Occipital lobe (tissue), 1 donor: ENCODE measurements at regions not wholly inside any gene's neighbourhood (a gene's known extent, or its start where the extent isn't known, plus 50 kb on each side); places are given as distances from the start of the nearest gene placed in this dataset.

Source experiments
- DNase-seq: peaks from one replicate; lab custom pipeline; 2025; lab: John Stamatoyannopoulos, UW

GRCh38 chr9:82495884-82496777, 507.6 kb downstream of the SPATA31D1 start:
- DNase-seq: no peak

GRCh38 chr9:82498541-82499317, 510.2 kb downstream of the SPATA31D1 start:
- no peak for DNase-seq

DNA sequence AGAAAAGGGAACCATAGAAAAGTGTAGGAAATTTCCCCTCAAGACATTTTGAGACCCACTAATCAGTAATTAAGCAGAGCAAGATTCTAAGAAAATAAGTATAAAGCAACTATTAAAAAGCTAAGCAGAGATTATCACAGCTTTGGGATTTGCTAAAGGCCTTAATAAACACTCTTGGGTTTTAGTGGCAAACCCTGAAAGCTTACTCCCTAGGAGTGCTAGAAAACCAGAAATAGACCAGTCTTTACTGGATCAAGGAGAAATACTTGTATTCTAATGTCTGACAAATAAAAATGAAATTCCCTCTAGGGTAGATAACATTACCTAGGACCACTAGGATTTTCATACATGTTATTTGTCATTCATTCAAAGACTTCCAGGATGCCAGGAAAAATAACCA, 510.8 kb downstream of the SPATA31D1 start:
- no peak for DNase-seq

GRCh38 chr9:82504620-82505019, 516.0 kb downstream of the SPATA31D1 start:
- no peak for DNase-seq

DNA sequence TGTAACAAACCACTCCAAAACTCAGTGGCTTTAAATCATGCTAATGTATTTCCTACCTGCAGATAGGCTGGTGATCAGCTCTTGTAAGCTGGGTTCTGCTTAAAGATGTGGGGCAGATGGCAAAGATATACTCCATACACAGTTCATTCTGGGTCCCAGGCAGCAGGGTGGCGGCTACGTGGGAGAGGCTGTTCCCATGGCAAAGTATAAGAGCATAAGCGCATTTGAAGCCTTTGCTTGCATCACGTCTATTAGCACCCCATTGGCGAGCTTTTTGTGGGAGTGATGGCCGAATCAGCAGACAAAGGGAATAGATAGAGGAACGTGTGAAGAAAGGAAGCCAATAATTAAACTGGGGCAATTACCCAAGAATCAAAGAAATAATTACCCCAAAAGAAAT, 523.1 kb downstream of the SPATA31D1 start:
- DNase-seq: no peak

DNA sequence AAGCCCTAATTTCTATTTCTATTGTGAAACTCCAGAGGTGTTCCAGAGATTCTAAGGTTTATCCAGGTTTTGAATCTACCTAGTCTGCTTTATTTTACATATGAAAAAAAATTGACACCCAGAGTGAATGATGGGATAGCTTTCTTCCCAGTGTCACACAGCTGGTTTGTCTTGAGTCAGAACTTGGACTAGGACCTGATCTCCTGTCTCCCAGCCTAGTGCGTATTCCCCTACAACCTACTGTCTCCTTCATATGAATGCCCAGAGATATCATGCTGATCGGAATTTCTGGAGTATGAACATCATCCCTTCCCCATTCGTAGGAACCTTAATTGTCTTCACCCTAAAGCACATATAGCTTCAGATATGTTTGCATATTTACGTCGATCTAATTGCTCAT, 524.2 kb downstream of the SPATA31D1 start:
- no peak for DNase-seq

DNA sequence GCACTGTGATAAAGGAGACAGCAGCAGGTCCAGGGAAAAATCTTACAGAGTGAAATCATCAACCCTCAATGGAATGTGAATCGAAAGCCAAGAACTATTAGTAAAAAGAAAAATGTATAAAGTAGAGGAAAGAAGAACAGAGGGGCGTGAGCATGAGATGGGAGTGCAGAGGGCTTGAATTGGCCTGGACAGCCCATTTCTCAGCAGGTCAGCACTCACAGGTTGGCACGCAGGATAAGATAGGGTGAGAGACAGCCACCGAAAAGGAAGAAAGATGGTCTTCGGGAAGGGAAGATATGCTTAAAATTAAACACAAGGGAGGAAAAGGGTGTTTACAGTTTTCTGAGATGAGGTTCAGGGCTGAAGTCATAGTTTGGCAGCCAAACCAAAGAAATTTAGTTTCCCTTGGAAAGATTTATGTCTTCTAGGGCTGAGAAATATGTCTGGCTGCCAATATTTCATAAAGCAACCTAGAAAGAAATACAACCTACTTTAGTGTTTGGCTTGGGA, 524.7 kb downstream of the SPATA31D1 start:
- no peak for DNase-seq

- no peak for DNase-seq
Measured at GRCh38 chr9:82513976-82514735, 525.6 kb downstream of the SPATA31D1 start.

DNA sequence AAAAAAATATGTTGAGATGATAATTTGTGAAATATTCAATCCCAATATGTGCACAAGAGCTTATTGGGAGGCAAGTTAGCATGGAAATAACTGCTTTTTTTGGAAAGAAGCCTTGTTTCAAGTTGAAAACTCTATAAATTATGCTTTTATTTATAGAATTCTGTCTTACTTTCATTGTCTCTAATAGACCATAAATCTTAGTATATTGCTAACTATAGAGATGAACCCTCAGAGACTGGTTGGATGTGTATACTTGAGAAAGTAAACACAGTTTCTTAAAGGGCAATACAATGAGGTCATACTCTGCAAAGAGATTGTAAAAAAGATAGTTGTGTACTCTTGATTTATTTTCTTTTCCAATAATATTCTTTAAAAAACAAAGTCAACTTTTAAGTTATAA, 530.3 kb downstream of the SPATA31D1 start:
- DNase-seq: no peak

DNA sequence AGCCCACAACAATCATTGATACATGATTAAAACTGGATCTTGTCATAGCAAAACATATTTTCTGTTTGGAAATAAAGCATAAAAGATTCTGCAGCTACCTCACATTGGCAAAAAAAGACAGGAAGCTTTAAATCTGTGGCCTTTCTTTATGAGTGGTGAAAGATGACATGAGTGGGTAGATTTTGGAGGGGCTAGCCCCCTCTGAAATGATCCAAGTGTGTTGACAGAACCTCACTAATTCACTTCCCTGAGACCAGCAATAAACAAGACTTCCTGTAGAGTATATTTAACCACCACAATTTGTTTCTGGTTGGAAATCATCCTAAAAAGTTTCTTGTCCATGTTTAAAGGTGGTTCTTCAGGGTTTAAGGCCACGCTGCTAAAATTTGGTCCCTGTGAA, 530.8 kb downstream of the SPATA31D1 start:
- DNase-seq: no peak

GRCh38 chr9:82524407-82524806, 535.8 kb downstream of the SPATA31D1 start:
- no peak for DNase-seq

GRCh38 chr9:82526577-82526976, 536.4 kb downstream of the RASEF start:
- DNase-seq: peak; percentile 7

DNA sequence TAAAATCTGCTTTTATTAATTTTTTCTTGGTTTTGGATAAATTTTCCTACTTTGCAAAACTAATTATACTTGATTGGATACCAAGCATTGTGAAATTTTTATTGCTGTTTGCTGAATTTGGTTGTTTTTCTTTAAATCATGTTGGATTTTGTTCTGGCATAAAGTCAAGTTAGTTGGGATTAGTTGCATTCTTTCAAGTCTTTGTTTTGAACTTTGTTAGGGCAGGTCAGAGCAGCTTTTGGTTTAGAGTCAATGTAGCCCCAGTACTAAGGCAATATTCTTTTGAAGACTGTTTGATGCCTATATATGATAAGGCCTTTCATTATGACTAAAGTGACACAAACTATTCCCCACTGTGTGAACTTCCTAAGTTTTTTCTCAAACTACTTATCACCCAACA, 531.1 kb downstream of the RASEF start:
- DNase-seq: no peak

GRCh38 chr9:82532504-82533180, 530.3 kb downstream of the RASEF start:
- DNase-seq: no peak

GRCh38 chr9:82535432-82535998, 527.4 kb downstream of the RASEF start:
- no peak for DNase-seq

DNA sequence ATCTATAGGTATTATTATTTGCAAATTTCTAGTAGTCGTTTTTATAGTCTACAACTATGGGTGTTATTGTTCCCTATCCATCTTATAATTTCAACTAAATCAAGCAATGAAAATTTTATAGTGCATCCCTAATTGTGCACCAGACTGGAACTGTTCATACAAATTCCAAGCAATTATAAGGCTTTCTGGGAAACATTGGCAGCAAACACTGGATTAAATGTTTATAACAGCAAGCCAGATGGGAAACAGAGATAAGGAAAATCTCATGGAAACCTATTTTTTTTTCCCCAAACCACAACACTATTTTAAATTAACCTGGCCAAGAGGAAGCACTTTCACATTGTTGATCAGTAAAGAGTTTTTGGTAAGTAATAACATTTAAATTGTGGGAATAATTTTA, 524.3 kb downstream of the RASEF start:
- no peak for DNase-seq

DNA sequence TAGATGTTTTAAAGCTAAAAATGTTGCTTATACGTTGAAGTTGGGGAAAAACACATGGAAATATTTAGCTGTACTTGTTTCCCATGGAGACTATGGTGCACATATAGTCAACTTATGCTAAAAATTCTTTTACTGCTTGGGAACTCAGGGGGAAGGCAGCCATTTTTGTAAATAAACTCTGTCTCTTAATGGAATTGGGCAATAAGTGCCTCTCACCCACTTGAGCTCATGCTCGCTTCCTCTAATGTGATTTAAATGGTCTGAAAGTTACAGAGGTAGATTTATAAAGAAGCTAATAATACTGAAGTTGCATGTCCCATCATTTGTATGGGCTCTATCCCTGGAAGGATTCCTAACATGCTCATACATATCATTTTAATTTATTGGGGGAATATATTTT, 523.8 kb downstream of the RASEF start:
- no peak for DNase-seq

DNA sequence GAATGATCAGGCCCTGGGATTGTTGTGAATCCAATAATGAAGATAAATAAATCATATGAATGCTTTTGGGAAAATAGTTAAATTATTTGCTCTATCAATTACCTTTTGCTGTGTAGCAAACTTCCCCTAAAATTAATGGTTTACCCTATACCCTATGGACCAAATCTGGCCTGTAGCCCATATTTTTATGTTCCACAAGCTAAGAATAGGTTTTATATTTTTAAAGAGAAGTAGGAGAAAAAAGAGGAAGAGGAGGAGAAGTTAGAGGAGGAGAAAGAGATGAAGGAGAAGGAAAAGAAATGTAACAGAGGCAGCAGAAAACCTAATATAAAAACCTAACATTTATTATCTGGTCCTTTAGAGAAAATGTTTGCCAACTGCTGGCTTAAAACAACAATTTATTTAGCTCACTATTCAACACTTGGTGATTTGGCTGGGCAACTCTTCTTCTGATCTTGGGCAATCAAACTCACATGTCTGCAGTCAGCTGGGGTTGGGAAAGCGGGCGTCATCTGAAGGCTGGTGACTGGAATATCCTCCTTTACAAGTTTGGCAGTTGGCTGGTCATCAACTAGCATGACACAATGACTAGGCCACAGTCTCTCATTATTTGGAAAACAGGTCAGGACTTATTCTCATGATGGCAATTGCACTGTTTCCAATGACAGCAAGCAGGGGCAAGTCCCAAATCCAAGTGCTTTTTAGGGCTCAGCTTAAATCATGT, 522.9 kb downstream of the RASEF start:
- DNase-seq: no peak

- no peak for DNase-seq
Measured at GRCh38 chr9:82543726-82544125, 519.2 kb downstream of the RASEF start.

DNA sequence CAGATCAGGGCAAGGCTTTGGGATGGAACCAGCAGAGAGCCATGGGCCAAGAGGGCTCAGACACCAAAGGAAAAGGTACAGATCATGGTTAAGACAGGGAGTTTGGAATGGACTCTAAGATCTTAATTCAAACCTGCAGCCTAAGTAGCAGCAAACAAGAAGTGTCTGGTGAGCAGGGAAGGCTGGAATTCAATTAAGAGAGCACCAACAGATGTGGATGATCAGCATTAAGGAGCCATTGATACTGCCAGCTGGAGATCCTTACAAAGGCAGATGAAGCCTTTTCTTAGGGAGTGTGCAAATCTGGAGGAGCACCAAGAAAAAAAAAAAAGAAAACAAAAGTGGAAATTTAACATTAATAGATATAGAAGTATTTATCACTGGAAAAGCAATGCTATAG, 516.8 kb downstream of the RASEF start:
- no peak for DNase-seq
